C4-2B (cell line): ENCODE measurements at regions not wholly inside any gene's neighbourhood (a gene's known extent, or its start where the extent isn't known, plus 50 kb on each side); places are given as distances from the start of the nearest gene placed in this dataset.

Experiments used
- ZFX ChIP-seq: fragments of 450-650 bp; IDR thresholded peaks from 2 replicates; pipeline ENCODE4 v1.6.1; 2017
- TF ChIP-seq, protein P1 (sequence below): fragments of 450-650 bp; conservative IDR thresholded peaks from 2 replicates; pipeline ENCODE4 v1.5.1; 2017; ENCODE audit warnings: mild to moderate bottlenecking

- TF ChIP-seq, protein P1, sequence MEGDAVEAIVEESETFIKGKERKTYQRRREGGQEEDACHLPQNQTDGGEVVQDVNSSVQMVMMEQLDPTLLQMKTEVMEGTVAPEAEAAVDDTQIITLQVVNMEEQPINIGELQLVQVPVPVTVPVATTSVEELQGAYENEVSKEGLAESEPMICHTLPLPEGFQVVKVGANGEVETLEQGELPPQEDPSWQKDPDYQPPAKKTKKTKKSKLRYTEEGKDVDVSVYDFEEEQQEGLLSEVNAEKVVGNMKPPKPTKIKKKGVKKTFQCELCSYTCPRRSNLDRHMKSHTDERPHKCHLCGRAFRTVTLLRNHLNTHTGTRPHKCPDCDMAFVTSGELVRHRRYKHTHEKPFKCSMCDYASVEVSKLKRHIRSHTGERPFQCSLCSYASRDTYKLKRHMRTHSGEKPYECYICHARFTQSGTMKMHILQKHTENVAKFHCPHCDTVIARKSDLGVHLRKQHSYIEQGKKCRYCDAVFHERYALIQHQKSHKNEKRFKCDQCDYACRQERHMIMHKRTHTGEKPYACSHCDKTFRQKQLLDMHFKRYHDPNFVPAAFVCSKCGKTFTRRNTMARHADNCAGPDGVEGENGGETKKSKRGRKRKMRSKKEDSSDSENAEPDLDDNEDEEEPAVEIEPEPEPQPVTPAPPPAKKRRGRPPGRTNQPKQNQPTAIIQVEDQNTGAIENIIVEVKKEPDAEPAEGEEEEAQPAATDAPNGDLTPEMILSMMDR: no peak
- TF ChIP-seq ZFX: no peak
These were observed 261.4 kb upstream of the TCF4 start for GRCh38 chr18:55849391-55849790.
